CD14-positive monocyte (primary cell): ENCODE measurements at regions not wholly inside any gene's neighbourhood (a gene's known extent, or its start where the extent isn't known, plus 50 kb on each side); places are given as distances from the start of the nearest gene placed in this dataset.

Source experiments
- DNase-seq, 3 donors: peaks; one replicate each; pipeline ENCODE4 v3.0.0-alpha.2; 2011 to 2022
- H2AFZ ChIP-seq: 2 replicates; pipeline ENCODE4 v1.6.0; 2012; ENCODE audit warnings: mild to moderate bottlenecking, low read depth, low read length, inconsistent platforms; ENCODE audit not compliant: insufficient read depth, poor library complexity, severe bottlenecking
- H3K27ac ChIP-seq, 2 donors: 1 replicate in 1 of 2; 2 replicates in 1 of 2; pipeline ENCODE4 v1.5.1; 2012 to 2013; ENCODE audit warnings: low read length in 2 of 2, control low read depth in 1 of 2, inconsistent platforms in 1 of 2, low read depth in 1 of 2, mild to moderate bottlenecking in 1 of 2
- H3K27me3 ChIP-seq, 2 donors: one replicate each; pipeline versions ENCODE4 v1.6.0 to v1.6.1; 2011 to 2013; ENCODE audit warnings: low read length in 2 of 2; ENCODE audit not compliant: control insufficient read depth in 2 of 2, insufficient read depth in 2 of 2
- H3K36me3 ChIP-seq, 2 donors: replicated peaks in 1 of 2; 1 replicate in 1 of 2; 2 replicates in 1 of 2; pipeline versions ENCODE4 v1.5.1 to v1.6.1; 2012 to 2013; ENCODE audit warnings: low read length in 2 of 2, control low read depth in 1 of 2, inconsistent platforms in 1 of 2, mild to moderate bottlenecking in 1 of 2; ENCODE audit not compliant: insufficient read depth in 2 of 2, control insufficient read depth in 1 of 2
- H3K4me1 ChIP-seq, 2 donors: 1 replicate in 1 of 2; 2 replicates in 1 of 2; pipeline versions ENCODE4 v1.5.1 to v1.6.1; 2012 to 2013; ENCODE audit warnings: low read length in 2 of 2, control low read depth in 1 of 2, inconsistent platforms in 1 of 2, mild to moderate bottlenecking in 1 of 2, moderate library complexity in 1 of 2; ENCODE audit not compliant: insufficient read depth in 2 of 2, control insufficient read depth in 1 of 2
- H3K4me2 ChIP-seq: replicated peaks from 2 replicates; pipeline ENCODE3; 2012; ENCODE audit warnings: low read length, moderate library complexity, mild to moderate bottlenecking; ENCODE audit not compliant: poor library complexity, severe bottlenecking; ENCODE audit errors: extremely low read depth
- H3K4me3 ChIP-seq, 3 experiments: fragments of 200-600 bp in 1 of 3; sonication (generic) in 1 of 3; replicated peaks in 1 of 3; 1 replicate in 2 of 3; 2 replicates in 1 of 3; pipeline ENCODE4 v1.5.1; 2011 to 2013; ENCODE audit warnings: low read length in 3 of 3, mild to moderate bottlenecking in 3 of 3, control low read depth in 2 of 3, low read depth in 2 of 3, inconsistent platforms in 1 of 3, moderate library complexity in 1 of 3
- H3K79me2 ChIP-seq: 2 replicates; pipeline ENCODE4 v1.6.0; 2012; ENCODE audit warnings: mild to moderate bottlenecking, control low read depth, inconsistent platforms, low read length, moderate library complexity; ENCODE audit not compliant: insufficient read depth
- H3K9ac ChIP-seq: 2 replicates; pipeline ENCODE4 v1.6.0; 2017; ENCODE audit warnings: low read length, mild to moderate bottlenecking; ENCODE audit not compliant: insufficient read depth, poor library complexity, severe bottlenecking
- H3K9me3 ChIP-seq, 2 donors: replicated peaks in 1 of 2; 1 replicate in 1 of 2; 2 replicates in 1 of 2; pipeline versions ENCODE4 v1.5.1 to v1.6.1; 2012 to 2013; ENCODE audit warnings: low read length in 2 of 2, control low read depth in 1 of 2; ENCODE audit not compliant: control insufficient read depth in 1 of 2, insufficient read depth in 1 of 2
- H4K20me1 ChIP-seq: 2 replicates; pipeline ENCODE4 v1.6.0; 2012; ENCODE audit warnings: mild to moderate bottlenecking, low read length, control low read depth, moderate library complexity; ENCODE audit not compliant: insufficient read depth
- H3K27ac Mint-ChIP-seq, 7 donors: one replicate each; pipeline ENCODE4 v1.8.0; 2020; ENCODE audit warnings: mild to moderate bottlenecking in 7 of 7, mixed read lengths in 7 of 7, moderate library complexity in 6 of 7, inconsistent platforms in 2 of 7
- H3K27me3 Mint-ChIP-seq, 3 donors: one replicate each; pipeline ENCODE4 v1.8.0; 2021 to 2022; ENCODE audit warnings: low read depth in 3 of 3, mild to moderate bottlenecking in 3 of 3, mixed read lengths in 3 of 3, moderate library complexity in 3 of 3, inconsistent platforms in 1 of 3
- H3K36me3 Mint-ChIP-seq, 2 donors: one replicate each; pipeline ENCODE4 v1.8.0; 2020; ENCODE audit warnings: mixed read lengths in 2 of 2, inconsistent platforms in 1 of 2, mild to moderate bottlenecking in 1 of 2
- H3K4me1 Mint-ChIP-seq: one replicate; pipeline ENCODE4 v1.8.0; 2020; ENCODE audit warnings: mild to moderate bottlenecking, mixed read lengths
- H3K4me3 Mint-ChIP-seq, 2 donors: one replicate each; pipeline ENCODE4 v1.8.0; 2020; ENCODE audit warnings: mild to moderate bottlenecking in 2 of 2, mixed read lengths in 2 of 2, moderate library complexity in 1 of 2
- H3K9me3 Mint-ChIP-seq, 7 donors: one replicate each; pipeline ENCODE4 v1.8.0; 2020 to 2022; ENCODE audit warnings: mixed read lengths in 7 of 7, mild to moderate bottlenecking in 6 of 7, moderate library complexity in 6 of 7, inconsistent platforms in 2 of 7
- CTCF ChIP-seq: fragments of 200-600 bp; IDR thresholded peaks from one replicate; pipeline ENCODE4 v1.8.0; 2022; ENCODE audit warnings: antibody characterized with exemption, mild to moderate bottlenecking
- WGBS: methylation state at CpG from one replicate; pipeline ENCODE4 v1.1.5; 2013; ENCODE audit warnings: missing lambda C conversion rate; ENCODE audit not compliant: insufficient coverage; 5-methylcytosine and 5-hydroxymethylcytosine counted together
- intact Hi-C, 2 donors: fragments of 100-400 bp; cut with micrococcal nuclease; formaldehyde crosslinking; loops; one replicate each; pipeline versions ENCODE4 v1.15.0 to v1.15.1; 2023

GRCh38 chr3:181210275-181210674, 220.7 kb upstream of the DNAJC19 start:
- H3K36me3 ChIP-seq: no peaks in the 10 kb centered on the region
- H4K20me1 ChIP-seq: no peaks in the 10 kb centered on the region
- no peaks in the 10 kb centered on the region for H3K4me1 ChIP-seq
- no peaks in the 10 kb centered on the region for H3K9me3 ChIP-seq
- no peaks in the 10 kb centered on the region for H3K27me3 ChIP-seq
- WGBS: no CpG with 5 or more reads among the region's 2 CpGs
- no peak overlapping the region for H3K27ac ChIP-seq
- no peak overlapping the region for H3K4me2 ChIP-seq
- Mint-ChIP-seq H3K4me3 (no peak overlapping the region), H3K4me1 (no peaks in the 10 kb centered on the region), H3K27me3 (peaks cover 0 to 5% (median 2%) of the 10 kb centered on the region in 3 donors), H3K9me3 (no peaks in the 10 kb centered on the region), H3K36me3 (no peaks in the 10 kb centered on the region), H3K27ac (no peak overlapping the region)
- no peak overlapping the region for H2AFZ ChIP-seq
- intact Hi-C loops: no loop called here
- no peak overlapping the region for H3K9ac ChIP-seq
- no peak for DNase-seq
- H3K79me2 ChIP-seq: no peaks in the 10 kb centered on the region
- no peak for TF ChIP-seq CTCF
- no peak overlapping the region for H3K4me3 ChIP-seq

GRCh38 chr3:181189556-181189955, 200.0 kb upstream of the DNAJC19 start:
- WGBS: no CpG with 5 or more reads among the region's 2 CpGs
- no peak overlapping the region for H3K27ac Mint-ChIP-seq
- no peak overlapping the region for H3K4me2 ChIP-seq
- no peaks in the 10 kb centered on the region for H3K79me2 ChIP-seq
- no peaks in the 10 kb centered on the region for H3K36me3 Mint-ChIP-seq
- H3K27ac ChIP-seq: no peak overlapping the region
- H2AFZ ChIP-seq: no peak overlapping the region
- no peak overlapping the region for H3K9ac ChIP-seq
- no peak overlapping the region for H3K4me3 Mint-ChIP-seq
- H3K9me3 Mint-ChIP-seq: peaks cover 0 to 6% (median 2%) of the 10 kb centered on the region in 7 donors
- DNase-seq: no peak
- peaks cover 0 to 2% (median 0%) of the 10 kb centered on the region in 3 donors for H3K27me3 Mint-ChIP-seq
- H3K27me3 ChIP-seq: no peaks in the 10 kb centered on the region
- H3K4me3 ChIP-seq: no peak overlapping the region
- H3K4me1 Mint-ChIP-seq: no peaks in the 10 kb centered on the region
- H3K4me1 ChIP-seq: no peaks in the 10 kb centered on the region
- no peaks in the 10 kb centered on the region for H3K36me3 ChIP-seq
- intact Hi-C loops: no loop called here
- no peak for TF ChIP-seq CTCF
- H3K9me3 ChIP-seq: no peaks in the 10 kb centered on the region
- no peaks in the 10 kb centered on the region for H4K20me1 ChIP-seq
